ENCODE measurements at regions not wholly inside any gene's neighbourhood (a gene's known extent, or its start where the extent isn't known, plus 50 kb on each side); places are given as distances from the start of the nearest gene placed in this dataset.

DNA sequence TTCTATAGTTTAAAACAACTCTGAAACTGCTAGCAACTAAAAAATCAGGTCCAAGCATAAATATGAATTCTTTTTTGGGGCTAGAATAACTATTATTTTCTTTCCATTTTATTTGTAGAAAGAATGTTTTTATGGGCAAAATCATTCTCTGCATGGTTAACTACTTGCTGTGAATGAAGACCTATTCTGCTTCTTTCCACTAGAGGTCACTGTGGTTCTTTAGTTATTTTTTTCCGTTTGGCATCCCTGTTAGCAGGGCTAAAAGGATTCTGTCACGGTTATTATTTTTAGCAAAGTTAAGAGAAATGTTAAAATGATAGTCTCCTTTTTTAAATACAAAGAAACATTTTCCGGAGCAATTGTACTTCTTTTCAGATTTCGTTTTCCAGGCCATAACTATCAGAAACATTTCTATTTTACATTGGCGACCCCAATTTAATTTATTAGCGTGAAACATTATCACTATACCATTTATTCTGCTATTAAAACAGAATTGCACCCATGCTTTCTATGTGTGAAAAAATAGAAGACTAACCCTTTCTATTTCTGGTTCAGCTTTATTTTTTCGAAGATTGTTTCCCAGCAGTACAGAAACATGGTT lies 404.8 kb downstream of the ATP23 start:
- Histone ChIP-seq H3K36me3 (no peaks in the 10 kb centered on the region), H3K27me3 (no peaks in the 10 kb centered on the region), H3K27ac (no peak overlapping the region), H3K9me3 (ENCODE audit: low read depth) (no peaks in the 10 kb centered on the region), H3K4me3 (no peak overlapping the region), H3K4me1 (ENCODE audit: low read depth) (no peaks in the 10 kb centered on the region)
- peak; percentile 51 to 66 for DNase-seq (ENCODE audit: low read depth in 1 of 2, low spot score in 1 of 2)
- TF ChIP-seq, protein P1, sequence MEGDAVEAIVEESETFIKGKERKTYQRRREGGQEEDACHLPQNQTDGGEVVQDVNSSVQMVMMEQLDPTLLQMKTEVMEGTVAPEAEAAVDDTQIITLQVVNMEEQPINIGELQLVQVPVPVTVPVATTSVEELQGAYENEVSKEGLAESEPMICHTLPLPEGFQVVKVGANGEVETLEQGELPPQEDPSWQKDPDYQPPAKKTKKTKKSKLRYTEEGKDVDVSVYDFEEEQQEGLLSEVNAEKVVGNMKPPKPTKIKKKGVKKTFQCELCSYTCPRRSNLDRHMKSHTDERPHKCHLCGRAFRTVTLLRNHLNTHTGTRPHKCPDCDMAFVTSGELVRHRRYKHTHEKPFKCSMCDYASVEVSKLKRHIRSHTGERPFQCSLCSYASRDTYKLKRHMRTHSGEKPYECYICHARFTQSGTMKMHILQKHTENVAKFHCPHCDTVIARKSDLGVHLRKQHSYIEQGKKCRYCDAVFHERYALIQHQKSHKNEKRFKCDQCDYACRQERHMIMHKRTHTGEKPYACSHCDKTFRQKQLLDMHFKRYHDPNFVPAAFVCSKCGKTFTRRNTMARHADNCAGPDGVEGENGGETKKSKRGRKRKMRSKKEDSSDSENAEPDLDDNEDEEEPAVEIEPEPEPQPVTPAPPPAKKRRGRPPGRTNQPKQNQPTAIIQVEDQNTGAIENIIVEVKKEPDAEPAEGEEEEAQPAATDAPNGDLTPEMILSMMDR (IDR thresholded peaks at IDR 0.05; ENCODE audit: low read depth, low read length), result peak; percentile 67

- Histone ChIP-seq H3K27ac (no peak overlapping the region), H3K4me3 (no peak overlapping the region), H3K27me3 (no peaks in the 10 kb centered on the region), H3K36me3 (no peaks in the 10 kb centered on the region), H3K9me3 (ENCODE audit: low read depth) (no peaks in the 10 kb centered on the region), H3K4me1 (ENCODE audit: low read depth) (no peaks in the 10 kb centered on the region)
- TF ChIP-seq, protein P1 (IDR thresholded peaks at IDR 0.05; ENCODE audit: low read depth, low read length), result no peak
- no peak for DNase-seq (ENCODE audit: low read depth in 1 of 2, low spot score in 1 of 2)
Observed at GRCh38 chr12:58347188-58347587, 405.8 kb downstream of the ATP23 start.

DNA sequence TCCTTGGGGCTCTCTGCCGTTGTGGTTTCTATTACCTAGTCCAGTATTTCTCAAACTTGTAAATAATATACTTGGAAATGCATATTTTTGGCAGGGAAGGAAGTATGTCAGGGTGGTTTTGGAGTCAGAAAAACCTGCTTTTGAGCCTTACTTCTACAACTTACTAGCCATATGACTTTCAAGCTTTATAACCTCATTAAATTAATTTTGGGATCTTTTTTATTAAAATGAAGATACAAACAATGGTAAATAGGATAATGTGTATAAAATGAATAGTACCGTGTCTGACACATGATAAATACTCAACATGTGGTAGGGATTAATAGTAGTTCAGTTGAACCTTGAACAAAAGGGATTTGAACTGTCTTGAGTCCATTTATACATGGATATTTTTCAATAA lies 406.3 kb downstream of the ATP23 start:
- no peak overlapping the region for H3K4me3 ChIP-seq
- no peaks in the 10 kb centered on the region for H3K36me3 ChIP-seq
- H3K27ac ChIP-seq, result no peak overlapping the region
- TF ChIP-seq, protein P1 (IDR thresholded peaks at IDR 0.05; ENCODE audit: low read depth, low read length), result no peak
- H3K27me3 ChIP-seq, result no peaks in the 10 kb centered on the region
- H3K4me1 ChIP-seq (ENCODE audit: low read depth), result no peaks in the 10 kb centered on the region
- DNase-seq (ENCODE audit: low read depth in 1 of 2, low spot score in 1 of 2), result no peak
- no peaks in the 10 kb centered on the region for H3K9me3 ChIP-seq (ENCODE audit: low read depth)

- no peaks in the 10 kb centered on the region for H3K4me1 ChIP-seq (ENCODE audit: low read depth)
- TF ChIP-seq, protein P1 (IDR thresholded peaks at IDR 0.05; ENCODE audit: low read depth, low read length), result no peak
- no peaks in the 10 kb centered on the region for H3K9me3 ChIP-seq (ENCODE audit: low read depth)
- DNase-seq (ENCODE audit: low read depth in 1 of 2, low spot score in 1 of 2), result peak in 1 of 2 donors; percentile 54
- no peaks in the 10 kb centered on the region for H3K27me3 ChIP-seq
- H3K27ac ChIP-seq, result no peak overlapping the region
- H3K4me3 ChIP-seq, result no peak overlapping the region
- no peaks in the 10 kb centered on the region for H3K36me3 ChIP-seq
Observed at GRCh38 chr12:58349161-58349560, 407.8 kb downstream of the ATP23 start.

DNA sequence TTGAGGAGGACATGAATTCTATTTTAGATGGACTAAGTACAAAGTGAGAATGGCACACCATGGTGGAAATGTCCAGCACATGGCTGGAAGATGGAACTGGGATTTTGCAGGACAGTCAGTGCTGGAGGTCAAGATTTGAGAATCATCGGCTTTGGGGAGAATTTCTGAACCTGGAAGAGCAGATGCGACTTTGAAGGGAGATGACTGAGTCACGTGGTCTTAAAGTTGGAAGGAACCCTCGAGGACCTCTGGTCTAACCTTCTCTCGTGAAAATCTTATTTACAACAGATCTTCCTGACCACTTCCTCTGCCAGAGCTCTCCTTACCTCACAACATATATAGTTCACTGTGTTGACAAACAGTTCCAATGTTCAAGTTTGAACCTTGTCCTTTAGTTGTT lies 415.4 kb downstream of the ATP23 start:
- H3K36me3 ChIP-seq, result no peaks in the 10 kb centered on the region
- H3K27ac ChIP-seq, result no peak overlapping the region
- no peaks in the 10 kb centered on the region for H3K9me3 ChIP-seq (ENCODE audit: low read depth)
- H3K4me1 ChIP-seq (ENCODE audit: low read depth), result no peaks in the 10 kb centered on the region
- H3K27me3 ChIP-seq, result no peaks in the 10 kb centered on the region
- no peak overlapping the region for H3K4me3 ChIP-seq
- TF ChIP-seq, protein P1 (IDR thresholded peaks at IDR 0.05; ENCODE audit: low read depth, low read length), result no peak
- no peak for DNase-seq (ENCODE audit: low read depth in 1 of 2, low spot score in 1 of 2)

All from cardiac muscle cell (in vitro differentiated cells and primary cell).